GM23338 (cell line): ENCODE measurements at regions not wholly inside any gene's neighbourhood (a gene's known extent, or its start where the extent isn't known, plus 50 kb on each side); places are given as distances from the start of the nearest gene placed in this dataset.

Experiments
- CREB1 ChIP-seq: fragments of 250-450 bp; sonication (Bioruptor Pico); IDR thresholded peaks from 2 replicates; pipeline ENCODE4 v1.5.0; 2020; ENCODE audit warnings: low read depth, mild to moderate bottlenecking, moderate library complexity
- CTCF ChIP-seq, 2 experiments: fragments of 200-600 bp in 1 of 2; sonication (generic) in 1 of 2; conservative IDR thresholded peaks; 2 replicates each; pipeline versions ENCODE4 v1.5.1 to v1.6.1; 2016 to 2017; ENCODE audit warnings: antibody characterized with exemption in 2 of 2, low read depth in 2 of 2, mild to moderate bottlenecking in 2 of 2, moderate library complexity in 1 of 2
- ETS1 ChIP-seq: IDR thresholded peaks from 2 replicates; pipeline ENCODE4 v1.6.1; 2016; ENCODE audit warnings: antibody characterized with exemption
- EZH2 ChIP-seq: fragments of 200-600 bp; sonication (generic); IDR thresholded peaks from one replicate; pipeline ENCODE4 v1.8.0; 2017; ENCODE audit warnings: antibody characterized with exemption, mild to moderate bottlenecking, low read depth; ENCODE audit not compliant: unreplicated experiment
- EZH2phosphoT487 ChIP-seq: fragments of 200-600 bp; sonication (generic); IDR thresholded peaks from one replicate; pipeline ENCODE4 v1.8.1; 2018; ENCODE audit warnings: antibody characterized with exemption; ENCODE audit not compliant: unreplicated experiment
- JUNB ChIP-seq: IDR thresholded peaks from one replicate; pipeline ENCODE4 v1.6.1; 2016; ENCODE audit warnings: antibody characterized with exemption; ENCODE audit not compliant: unreplicated experiment
- POLR2AphosphoS5 ChIP-seq: IDR thresholded peaks from 2 replicates; pipeline ENCODE4 v1.6.1; 2016; ENCODE audit warnings: antibody characterized with exemption, low read depth
- REST ChIP-seq: IDR thresholded peaks from one replicate; pipeline ENCODE4 v1.6.1; 2018; ENCODE audit warnings: antibody characterized with exemption; ENCODE audit not compliant: unreplicated experiment
- STAT1 ChIP-seq: IDR thresholded peaks from one replicate; pipeline ENCODE4 v1.6.1; 2016; ENCODE audit warnings: antibody characterized with exemption; ENCODE audit not compliant: unreplicated experiment
- ZNF331 ChIP-seq: fragments of 250-450 bp; sonication (Bioruptor Pico); IDR thresholded peaks from 2 replicates; pipeline ENCODE4 v1.5.0; 2020; ENCODE audit warnings: low read depth, mild to moderate bottlenecking, moderate library complexity

GRCh38 chr1:116841569-116842344, 68.0 kb upstream of the PTGFRN start:
- no peak for TF ChIP-seq CTCF (conservative IDR thresholded peaks at IDR 0.05; ENCODE audit: low read depth in 2 of 2)
- TF ChIP-seq EZH2: no peak
- no peak for TF ChIP-seq REST
- no peak for TF ChIP-seq JUNB
- no peak for TF ChIP-seq POLR2AphosphoS5
- TF ChIP-seq EZH2phosphoT487: no peak
- TF ChIP-seq ETS1: no peak
- no peak for TF ChIP-seq CREB1 (CRISPR knock-in tag)
- no peak for TF ChIP-seq STAT1
- TF ChIP-seq ZNF331 (CRISPR knock-in tag): no peak
